AG08395 (cell line): ENCODE measurements at regions not wholly inside any gene's neighbourhood (a gene's known extent, or its start where the extent isn't known, plus 50 kb on each side); places are given as distances from the start of the nearest gene placed in this dataset.
"Not testable (repeated sequence)": the region's sequence is repeated elsewhere in the genome, so short reads cannot be mapped to it uniquely, and the experiment has no call there.

Source experiments
- DNase-seq: peaks from one replicate; pipeline ENCODE4 v3.0.0; 2012; ENCODE audit warnings: mixed read lengths, low spot score

- no peak for DNase-seq
Observed at GRCh38 chr3:124138148-124138547, 146.2 kb upstream of the ROPN1 start.

GRCh38 chr3:124140746-124141145 lies 148.8 kb upstream of the ROPN1 start:
- DNase-seq: no peak

- no peak for DNase-seq
Observed at GRCh38 chr3:124142389-124142970, 150.6 kb upstream of the ROPN1 start.

GRCh38 chr3:124143047-124143446 lies 151.1 kb upstream of the ROPN1 start:
- DNase-seq: no peak

GRCh38 chr3:124144035-124144814 lies 152.3 kb upstream of the ROPN1 start:
- no peak for DNase-seq

- DNase-seq: no peak
Observed at GRCh38 chr3:124147429-124147828, 155.5 kb upstream of the ROPN1 start.

GRCh38 chr3:124147946-124148345 lies 156.0 kb upstream of the ROPN1 start:
- DNase-seq: no peak

- DNase-seq: no peak
Observed at GRCh38 chr3:124149081-124149480, 157.2 kb upstream of the ROPN1 start.

- no peak for DNase-seq
Observed at GRCh38 chr3:124149771-124150170, 157.8 kb upstream of the ROPN1 start.

GRCh38 chr3:124152891-124153290 lies 161.0 kb upstream of the ROPN1 start:
- not testable (repeated sequence) for DNase-seq

- no peak for DNase-seq
Observed at GRCh38 chr3:124156866-124157712, 165.2 kb upstream of the ROPN1 start.

GRCh38 chr3:124157748-124158147 lies 165.8 kb upstream of the ROPN1 start:
- DNase-seq: no peak

- no peak for DNase-seq
Observed at GRCh38 chr3:124158168-124158881, 166.4 kb upstream of the ROPN1 start.

- no peak for DNase-seq
Observed at GRCh38 chr3:124161448-124161847, 169.5 kb upstream of the ROPN1 start.

GRCh38 chr3:124163689-124164088 lies 171.8 kb upstream of the ROPN1 start:
- no peak for DNase-seq

GRCh38 chr3:124168271-124168670 lies 176.3 kb upstream of the ROPN1 start:
- DNase-seq: no peak

GRCh38 chr3:124172283-124172682 lies 180.4 kb upstream of the ROPN1 start:
- no peak for DNase-seq

GRCh38 chr3:124172816-124173215 lies 180.9 kb upstream of the ROPN1 start:
- no peak for DNase-seq

- no peak for DNase-seq
Observed at GRCh38 chr3:124174476-124174875, 182.6 kb upstream of the ROPN1 start.

GRCh38 chr3:124174910-124175874 lies 183.3 kb upstream of the ROPN1 start:
- no peak for DNase-seq

- DNase-seq: no peak
Observed at GRCh38 chr3:124177071-124177470, 185.1 kb upstream of the ROPN1 start.
